ENCODE measurements at regions not wholly inside any gene's neighbourhood (a gene's known extent, or its start where the extent isn't known, plus 50 kb on each side); places are given as distances from the start of the nearest gene placed in this dataset.

GRCh38 chr1:4517186-4517954 is 137.0 kb upstream of the AJAP1 start:
- Histone ChIP-seq H3K36me3 (ENCODE audit: insufficient read depth, low read length) (no peaks in the 10 kb centered on the region), H3K9ac (ENCODE audit: low read length) (no peak overlapping the region), H3K4me1 (ENCODE audit: insufficient read depth, low read length) (no peaks in the 10 kb centered on the region), H3K27ac (ENCODE audit: low read depth, low read length) (no peak overlapping the region), H2AFZ (ENCODE audit: low read depth, low read length) (no peak overlapping the region), H3K9me3 (ENCODE audit: insufficient read depth, low read depth, low read length) (peaks cover 8% of the 10 kb centered on the region), H3K27me3 (ENCODE audit: insufficient read depth, low read length) (no peaks in the 10 kb centered on the region), H3K4me2 (ENCODE audit: low read length) (no peak overlapping the region), H4K20me1 (ENCODE audit: insufficient read depth, low read length) (no peaks in the 10 kb centered on the region), H3K4me3 (ENCODE audit: insufficient read depth, low read depth, low read length) (no peak overlapping the region), H3K79me2 (ENCODE audit: insufficient read depth, low read length) (no peaks in the 10 kb centered on the region)
- Mint-ChIP-seq H3K4me1 (ENCODE audit: low read depth, unreplicated experiment) (no peaks in the 10 kb centered on the region), H3K9me3 (ENCODE audit: unreplicated experiment) (peaks cover 17% of the 10 kb centered on the region), H3K4me3 (ENCODE audit: unreplicated experiment) (no peak overlapping the region), H3K27ac (ENCODE audit: unreplicated experiment) (no peak overlapping the region), H3K27me3 (ENCODE audit: low read depth, unreplicated experiment) (peaks cover 3% of the 10 kb centered on the region), H3K36me3 (ENCODE audit: low read depth, unreplicated experiment) (no peaks in the 10 kb centered on the region)
- no peak for DNase-seq (ENCODE audit: low read depth)
- no peak for FAIRE-seq
- TF ChIP-seq, protein P1, sequence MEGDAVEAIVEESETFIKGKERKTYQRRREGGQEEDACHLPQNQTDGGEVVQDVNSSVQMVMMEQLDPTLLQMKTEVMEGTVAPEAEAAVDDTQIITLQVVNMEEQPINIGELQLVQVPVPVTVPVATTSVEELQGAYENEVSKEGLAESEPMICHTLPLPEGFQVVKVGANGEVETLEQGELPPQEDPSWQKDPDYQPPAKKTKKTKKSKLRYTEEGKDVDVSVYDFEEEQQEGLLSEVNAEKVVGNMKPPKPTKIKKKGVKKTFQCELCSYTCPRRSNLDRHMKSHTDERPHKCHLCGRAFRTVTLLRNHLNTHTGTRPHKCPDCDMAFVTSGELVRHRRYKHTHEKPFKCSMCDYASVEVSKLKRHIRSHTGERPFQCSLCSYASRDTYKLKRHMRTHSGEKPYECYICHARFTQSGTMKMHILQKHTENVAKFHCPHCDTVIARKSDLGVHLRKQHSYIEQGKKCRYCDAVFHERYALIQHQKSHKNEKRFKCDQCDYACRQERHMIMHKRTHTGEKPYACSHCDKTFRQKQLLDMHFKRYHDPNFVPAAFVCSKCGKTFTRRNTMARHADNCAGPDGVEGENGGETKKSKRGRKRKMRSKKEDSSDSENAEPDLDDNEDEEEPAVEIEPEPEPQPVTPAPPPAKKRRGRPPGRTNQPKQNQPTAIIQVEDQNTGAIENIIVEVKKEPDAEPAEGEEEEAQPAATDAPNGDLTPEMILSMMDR (IDR thresholded peaks at IDR 0.05; ENCODE audit: insufficient read depth, low read depth, low read length), result no peak
- no peak for TF ChIP-seq EZH2 (IDR thresholded peaks at IDR 0.05; ENCODE audit: insufficient read depth, low read length)

GRCh38 chr1:4518621-4519020 is 135.8 kb upstream of the AJAP1 start:
- no peaks in the 10 kb centered on the region for H4K20me1 ChIP-seq (ENCODE audit: insufficient read depth, low read length)
- peaks cover 17% of the 10 kb centered on the region for H3K9me3 Mint-ChIP-seq (ENCODE audit: unreplicated experiment)
- H3K27ac Mint-ChIP-seq (ENCODE audit: unreplicated experiment), result no peak overlapping the region
- H3K9ac ChIP-seq (ENCODE audit: low read length), result no peak overlapping the region
- H3K4me1 Mint-ChIP-seq (ENCODE audit: low read depth, unreplicated experiment), result no peaks in the 10 kb centered on the region
- H3K9me3 ChIP-seq (ENCODE audit: insufficient read depth, low read depth, low read length), result peaks cover 2% of the 10 kb centered on the region
- H3K4me3 Mint-ChIP-seq (ENCODE audit: unreplicated experiment), result no peak overlapping the region
- no peaks in the 10 kb centered on the region for H3K79me2 ChIP-seq (ENCODE audit: insufficient read depth, low read length)
- FAIRE-seq, result no peak
- H3K27me3 ChIP-seq (ENCODE audit: insufficient read depth, low read length), result no peaks in the 10 kb centered on the region
- no peak overlapping the region for H3K27ac ChIP-seq (ENCODE audit: low read depth, low read length)
- TF ChIP-seq, protein P1 (IDR thresholded peaks at IDR 0.05; ENCODE audit: insufficient read depth, low read depth, low read length), result no peak
- no peak for TF ChIP-seq EZH2 (IDR thresholded peaks at IDR 0.05; ENCODE audit: insufficient read depth, low read length)
- H3K4me1 ChIP-seq (ENCODE audit: insufficient read depth, low read length), result no peaks in the 10 kb centered on the region
- no peaks in the 10 kb centered on the region for H3K36me3 ChIP-seq (ENCODE audit: insufficient read depth, low read length)
- no peak for DNase-seq (ENCODE audit: low read depth)
- no peak overlapping the region for H2AFZ ChIP-seq (ENCODE audit: low read depth, low read length)
- H3K27me3 Mint-ChIP-seq (ENCODE audit: low read depth, unreplicated experiment), result no peaks in the 10 kb centered on the region
- H3K4me2 ChIP-seq (ENCODE audit: low read length), result no peak overlapping the region
- no peak overlapping the region for H3K4me3 ChIP-seq (ENCODE audit: insufficient read depth, low read depth, low read length)
- no peaks in the 10 kb centered on the region for H3K36me3 Mint-ChIP-seq (ENCODE audit: low read depth, unreplicated experiment)

DNA sequence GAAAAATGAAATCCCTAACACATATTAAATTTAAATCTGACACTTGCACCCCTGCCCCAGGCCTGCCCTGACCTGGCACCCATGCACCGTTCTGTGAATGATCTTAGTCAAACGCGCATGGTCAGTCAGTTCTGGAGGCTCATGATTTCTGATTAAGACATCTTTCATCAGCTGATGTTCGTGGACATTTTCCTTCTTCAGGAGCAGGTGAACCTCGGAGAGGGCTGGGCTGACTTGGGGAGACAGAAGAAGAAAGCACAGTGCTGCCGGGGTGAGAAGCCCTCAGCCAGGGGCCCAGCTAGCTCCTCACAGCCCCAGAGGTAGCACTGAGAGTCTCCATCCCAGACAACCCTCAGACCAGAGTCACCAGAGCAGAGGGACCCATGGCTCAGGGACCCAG is 134.5 kb upstream of the AJAP1 start:
- Histone ChIP-seq H3K4me1 (ENCODE audit: insufficient read depth, low read length) (no peaks in the 10 kb centered on the region), H2AFZ (ENCODE audit: low read depth, low read length) (no peak overlapping the region), H3K4me2 (ENCODE audit: low read length) (no peak overlapping the region), H3K79me2 (ENCODE audit: insufficient read depth, low read length) (no peaks in the 10 kb centered on the region), H3K4me3 (ENCODE audit: insufficient read depth, low read depth, low read length) (no peak overlapping the region), H3K36me3 (ENCODE audit: insufficient read depth, low read length) (no peaks in the 10 kb centered on the region), H3K27me3 (ENCODE audit: insufficient read depth, low read length) (no peaks in the 10 kb centered on the region), H3K9ac (ENCODE audit: low read length) (no peak overlapping the region), H4K20me1 (ENCODE audit: insufficient read depth, low read length) (no peaks in the 10 kb centered on the region), H3K27ac (ENCODE audit: low read depth, low read length) (no peak overlapping the region), H3K9me3 (ENCODE audit: insufficient read depth, low read depth, low read length) (peaks cover 2% of the 10 kb centered on the region)
- no peak for DNase-seq (ENCODE audit: low read depth)
- Mint-ChIP-seq H3K9me3 (ENCODE audit: unreplicated experiment) (peaks cover 17% of the 10 kb centered on the region), H3K4me1 (ENCODE audit: low read depth, unreplicated experiment) (no peaks in the 10 kb centered on the region), H3K27me3 (ENCODE audit: low read depth, unreplicated experiment) (no peaks in the 10 kb centered on the region), H3K36me3 (ENCODE audit: low read depth, unreplicated experiment) (no peaks in the 10 kb centered on the region), H3K4me3 (ENCODE audit: unreplicated experiment) (no peak overlapping the region), H3K27ac (ENCODE audit: unreplicated experiment) (no peak overlapping the region)
- FAIRE-seq, result no peak
- TF ChIP-seq, protein P1 (IDR thresholded peaks at IDR 0.05; ENCODE audit: insufficient read depth, low read depth, low read length), result no peak
- TF ChIP-seq EZH2 (IDR thresholded peaks at IDR 0.05; ENCODE audit: insufficient read depth, low read length), result no peak
